ENCODE measurements at regions not wholly inside any gene's neighbourhood (a gene's known extent, or its start where the extent isn't known, plus 50 kb on each side); places are given as distances from the start of the nearest gene placed in this dataset.

DNA sequence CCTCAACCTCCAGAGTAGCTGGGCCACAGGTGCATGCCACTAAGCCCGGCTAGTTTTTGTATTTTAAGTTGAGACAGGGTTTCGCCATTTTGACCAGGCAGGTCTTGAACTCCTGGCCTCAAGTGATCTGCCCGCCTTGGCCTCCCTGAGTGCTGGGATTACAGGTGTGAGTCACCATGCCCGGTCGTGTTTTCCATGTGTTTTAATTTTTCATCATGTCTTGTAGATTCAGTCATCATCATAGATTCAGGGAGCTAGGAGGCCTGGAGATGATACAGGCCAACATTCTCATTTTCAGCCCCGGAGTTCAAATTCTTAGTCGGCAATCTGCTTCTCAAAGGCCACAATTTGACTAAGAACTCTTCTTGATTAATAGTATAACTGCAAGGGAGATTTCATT, 73.5 kb upstream of the GRAMD1B start:
- Histone ChIP-seq H3K4me1 (replicated peaks in 1 of 2) (peaks cover 0 to 12% of the 10 kb centered on the region in 2 donors), H3K27me3 (no peaks in the 10 kb centered on the region), H3K9me3 (replicated peaks in 1 of 3) (no peaks in the 10 kb centered on the region), H3K4me3 (no peak overlapping the region), H3K36me3 (replicated peaks in 1 of 2) (no peaks in the 10 kb centered on the region), H3K27ac (no peak overlapping the region)
- TF ChIP-seq, protein P1, sequence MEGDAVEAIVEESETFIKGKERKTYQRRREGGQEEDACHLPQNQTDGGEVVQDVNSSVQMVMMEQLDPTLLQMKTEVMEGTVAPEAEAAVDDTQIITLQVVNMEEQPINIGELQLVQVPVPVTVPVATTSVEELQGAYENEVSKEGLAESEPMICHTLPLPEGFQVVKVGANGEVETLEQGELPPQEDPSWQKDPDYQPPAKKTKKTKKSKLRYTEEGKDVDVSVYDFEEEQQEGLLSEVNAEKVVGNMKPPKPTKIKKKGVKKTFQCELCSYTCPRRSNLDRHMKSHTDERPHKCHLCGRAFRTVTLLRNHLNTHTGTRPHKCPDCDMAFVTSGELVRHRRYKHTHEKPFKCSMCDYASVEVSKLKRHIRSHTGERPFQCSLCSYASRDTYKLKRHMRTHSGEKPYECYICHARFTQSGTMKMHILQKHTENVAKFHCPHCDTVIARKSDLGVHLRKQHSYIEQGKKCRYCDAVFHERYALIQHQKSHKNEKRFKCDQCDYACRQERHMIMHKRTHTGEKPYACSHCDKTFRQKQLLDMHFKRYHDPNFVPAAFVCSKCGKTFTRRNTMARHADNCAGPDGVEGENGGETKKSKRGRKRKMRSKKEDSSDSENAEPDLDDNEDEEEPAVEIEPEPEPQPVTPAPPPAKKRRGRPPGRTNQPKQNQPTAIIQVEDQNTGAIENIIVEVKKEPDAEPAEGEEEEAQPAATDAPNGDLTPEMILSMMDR (IDR thresholded peaks at IDR 0.05) = no peak
- TF ChIP-seq POLR2A (IDR thresholded peaks at IDR 0.05) = no peak
- 80 to 88% (median 84%) methylated on average over 7 of the region's 7 CpGs for WGBS, 4 donors
- no peak for DNase-seq
- intact Hi-C loops (cut with DNase I) = no loop called here

DNA sequence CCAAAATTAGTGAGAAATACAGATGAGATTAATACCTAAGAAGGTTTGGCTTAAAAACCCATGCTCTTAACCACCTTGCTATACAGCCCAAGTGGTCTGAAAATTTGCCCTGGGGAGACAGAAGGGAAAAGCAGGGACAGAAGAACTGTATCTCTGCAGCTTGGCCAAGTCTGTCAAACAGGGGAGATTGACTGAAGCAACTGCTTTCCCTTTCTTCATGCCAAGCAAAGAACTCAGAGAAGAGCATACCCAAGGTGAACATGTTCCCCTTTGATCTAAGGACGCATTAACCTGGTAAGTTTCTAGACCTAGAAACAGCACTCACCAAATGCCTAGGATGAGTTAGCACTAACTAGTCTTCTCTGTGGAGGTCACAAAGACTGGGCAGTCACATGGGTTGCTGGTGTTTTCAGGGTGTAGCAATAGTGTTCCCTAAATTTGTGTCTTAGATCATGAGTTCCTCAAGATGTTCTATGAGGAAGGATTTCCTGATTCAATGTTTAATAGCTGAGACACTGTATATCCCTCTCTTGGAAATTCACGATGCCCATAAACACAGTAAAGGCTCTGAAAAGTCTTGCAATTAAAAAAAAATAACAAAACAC, 75.6 kb upstream of the GRAMD1B start:
- Histone ChIP-seq H3K36me3 (replicated peaks in 1 of 2) (no peaks in the 10 kb centered on the region), H3K4me3 (no peak overlapping the region), H3K27me3 (no peaks in the 10 kb centered on the region), H3K27ac (no peak overlapping the region), H3K4me1 (replicated peaks in 1 of 2) (peaks cover 0 to 12% of the 10 kb centered on the region in 2 donors), H3K9me3 (replicated peaks in 1 of 3) (no peaks in the 10 kb centered on the region)
- intact Hi-C loops (cut with DNase I) = no loop called here
- TF ChIP-seq, protein P1 (IDR thresholded peaks at IDR 0.05) = no peak
- TF ChIP-seq POLR2A (IDR thresholded peaks at IDR 0.05) = no peak
- 87 to 97% (median 91%) methylated on average over 2 of the region's 2 CpGs for WGBS, 4 donors
- no peak for DNase-seq

DNA sequence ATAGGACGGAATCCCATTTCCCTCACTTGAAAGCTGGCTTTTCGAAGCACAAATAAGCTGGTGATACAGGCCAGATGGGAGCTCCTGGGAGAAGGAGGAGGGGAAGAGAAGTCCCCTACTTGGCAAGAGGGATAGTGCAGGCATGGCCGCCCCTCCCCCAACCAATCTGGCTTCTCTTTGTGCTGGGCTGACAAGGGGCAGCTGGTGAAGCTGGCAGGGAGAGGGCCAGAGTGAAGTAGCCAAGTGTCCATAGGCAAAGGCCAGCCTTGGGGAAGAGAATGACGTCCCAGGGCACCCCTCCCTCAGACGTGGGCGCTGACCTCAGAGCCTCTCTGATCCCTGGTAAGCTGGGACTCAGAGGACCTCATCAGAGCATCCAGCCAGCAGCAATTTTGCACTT, 78.7 kb upstream of the GRAMD1B start:
- Histone ChIP-seq H3K4me3 (no peak overlapping the region), H3K9me3 (replicated peaks in 1 of 3) (no peaks in the 10 kb centered on the region), H3K27me3 (no peaks in the 10 kb centered on the region), H3K36me3 (replicated peaks in 1 of 2) (no peaks in the 10 kb centered on the region), H3K4me1 (replicated peaks in 1 of 2) (no peaks in the 10 kb centered on the region), H3K27ac (no peak overlapping the region)
- peak in 4 of 7 donors; percentile 13 to 62 (median 28) for DNase-seq
- intact Hi-C loops (cut with DNase I) = no loop called here
- TF ChIP-seq POLR2A (IDR thresholded peaks at IDR 0.05) = no peak
- TF ChIP-seq, protein P1 (IDR thresholded peaks at IDR 0.05) = no peak
- 47 to 72% (median 59%) methylated on average over 5 to 6 of the region's 6 CpGs for WGBS, 4 donors

GRCh38 chr11:123349382-123349781, 80.7 kb upstream of the GRAMD1B start:
- Histone ChIP-seq H3K9me3 (replicated peaks in 1 of 3) (no peaks in the 10 kb centered on the region), H3K27ac (no peak overlapping the region), H3K36me3 (replicated peaks in 1 of 2) (no peaks in the 10 kb centered on the region), H3K4me1 (replicated peaks in 1 of 2) (no peaks in the 10 kb centered on the region), H3K4me3 (no peak overlapping the region), H3K27me3 (no peaks in the 10 kb centered on the region)
- DNase-seq = no peak
- WGBS, 4 donors = 90 to 95% (median 91%) methylated on average over 3 of the region's 3 CpGs
- TF ChIP-seq, protein P1 (IDR thresholded peaks at IDR 0.05) = no peak
- intact Hi-C loops (cut with DNase I) = no loop called here

Data from adrenal gland (tissue), 9 donors.